ENCODE measurements at regions not wholly inside any gene's neighbourhood (a gene's known extent, or its start where the extent isn't known, plus 50 kb on each side); places are given as distances from the start of the nearest gene placed in this dataset.

DNA sequence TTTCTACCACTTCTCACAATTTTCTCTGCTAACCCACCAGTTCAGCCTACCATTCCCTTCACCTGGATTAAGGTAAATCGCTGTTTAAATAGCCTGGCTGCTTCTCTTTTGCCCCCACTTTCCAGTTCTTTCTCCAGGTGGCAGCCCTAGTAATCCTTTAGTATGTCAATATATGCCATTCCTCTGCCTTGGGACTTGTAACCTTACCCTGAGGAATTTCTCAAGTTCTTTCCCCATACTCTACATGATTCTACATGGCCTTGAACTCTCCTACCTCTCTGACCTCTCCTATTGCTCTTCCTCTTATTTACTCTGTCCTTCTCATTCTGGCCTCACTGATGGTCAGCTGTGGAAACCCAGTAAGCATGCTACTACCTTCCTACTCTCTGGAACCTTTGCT, 546.0 kb downstream of the PLA2G4A start:
- Histone ChIP-seq H3K36me3 (ENCODE audit: insufficient read depth, low read length) (no peaks in the 10 kb centered on the region), H3K9me3 (ENCODE audit: low read length) (no peaks in the 10 kb centered on the region), H3K79me2 (ENCODE audit: insufficient read depth, low read depth, low read length) (no peaks in the 10 kb centered on the region), H3K4me3 (ENCODE audit: low read depth, low read length, poor library complexity, severe bottlenecking) (no peak overlapping the region), H3K4me1 (ENCODE audit: insufficient read depth, low read length, poor library complexity, severe bottlenecking) (no peaks in the 10 kb centered on the region), H4K20me1 (ENCODE audit: insufficient read depth, low read length) (no peaks in the 10 kb centered on the region), H2AFZ (ENCODE audit: low read length) (no peak overlapping the region), H3K9me2 (ENCODE audit: insufficient read depth, low read length) (no peaks in the 10 kb centered on the region), H3K4me2 (ENCODE audit: low read length) (no peak overlapping the region), H3K27ac (ENCODE audit: low read depth, low read length, poor library complexity, severe bottlenecking) (no peak overlapping the region)
- CTCF ChIA-PET (ENCODE audit: unreplicated experiment) = no interaction called here
- POLR2A ChIA-PET = no interaction called here
- intact Hi-C loops (cut with micrococcal nuclease; ENCODE audit: unreplicated experiment) = no loop called here
- TF ChIP-seq EZH2phosphoT487 (IDR thresholded peaks at IDR 0.05; ENCODE audit: borderline replicate concordance, low read depth, low read length) = no peak
- TF ChIP-seq, protein P1, sequence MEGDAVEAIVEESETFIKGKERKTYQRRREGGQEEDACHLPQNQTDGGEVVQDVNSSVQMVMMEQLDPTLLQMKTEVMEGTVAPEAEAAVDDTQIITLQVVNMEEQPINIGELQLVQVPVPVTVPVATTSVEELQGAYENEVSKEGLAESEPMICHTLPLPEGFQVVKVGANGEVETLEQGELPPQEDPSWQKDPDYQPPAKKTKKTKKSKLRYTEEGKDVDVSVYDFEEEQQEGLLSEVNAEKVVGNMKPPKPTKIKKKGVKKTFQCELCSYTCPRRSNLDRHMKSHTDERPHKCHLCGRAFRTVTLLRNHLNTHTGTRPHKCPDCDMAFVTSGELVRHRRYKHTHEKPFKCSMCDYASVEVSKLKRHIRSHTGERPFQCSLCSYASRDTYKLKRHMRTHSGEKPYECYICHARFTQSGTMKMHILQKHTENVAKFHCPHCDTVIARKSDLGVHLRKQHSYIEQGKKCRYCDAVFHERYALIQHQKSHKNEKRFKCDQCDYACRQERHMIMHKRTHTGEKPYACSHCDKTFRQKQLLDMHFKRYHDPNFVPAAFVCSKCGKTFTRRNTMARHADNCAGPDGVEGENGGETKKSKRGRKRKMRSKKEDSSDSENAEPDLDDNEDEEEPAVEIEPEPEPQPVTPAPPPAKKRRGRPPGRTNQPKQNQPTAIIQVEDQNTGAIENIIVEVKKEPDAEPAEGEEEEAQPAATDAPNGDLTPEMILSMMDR (conservative IDR thresholded peaks at IDR 0.05; ENCODE audit: low read length) = no peak
- no TSS peak for BruUV-seq (replicated peaks)
- no peak for DNase-seq (ENCODE audit: low spot score)

DNA sequence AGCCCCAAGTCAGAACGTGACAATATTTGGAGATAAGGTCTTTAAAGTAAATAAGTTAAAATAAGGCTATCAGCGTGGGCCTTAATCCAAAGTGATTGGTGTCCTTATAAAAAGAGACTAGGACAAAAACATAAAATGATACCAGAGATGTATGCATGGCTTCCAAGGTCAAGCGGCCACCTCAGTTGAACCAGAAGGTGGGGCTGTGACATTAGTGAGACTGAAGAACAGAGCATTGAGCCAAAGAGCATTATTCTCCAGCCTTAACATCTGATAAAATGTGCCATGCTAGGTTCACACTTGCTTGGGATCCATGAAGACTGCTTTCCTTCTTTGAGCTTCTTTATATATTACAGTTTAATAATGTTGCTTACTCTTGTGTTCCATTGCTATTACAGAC, 554.6 kb downstream of the PLA2G4A start:
- no TSS peak for BruUV-seq (replicated peaks)
- Histone ChIP-seq H3K36me3 (ENCODE audit: insufficient read depth, low read length) (no peaks in the 10 kb centered on the region), H2AFZ (ENCODE audit: low read length) (no peak overlapping the region), H3K9me3 (ENCODE audit: low read length) (no peaks in the 10 kb centered on the region), H3K4me2 (ENCODE audit: low read length) (no peak overlapping the region), H3K27ac (ENCODE audit: low read depth, low read length, poor library complexity, severe bottlenecking) (no peak overlapping the region), H4K20me1 (ENCODE audit: insufficient read depth, low read length) (no peaks in the 10 kb centered on the region), H3K9me2 (ENCODE audit: insufficient read depth, low read length) (no peaks in the 10 kb centered on the region), H3K4me3 (ENCODE audit: low read depth, low read length, poor library complexity, severe bottlenecking) (no peak overlapping the region), H3K4me1 (ENCODE audit: insufficient read depth, low read length, poor library complexity, severe bottlenecking) (no peaks in the 10 kb centered on the region), H3K79me2 (ENCODE audit: insufficient read depth, low read depth, low read length) (no peaks in the 10 kb centered on the region)
- intact Hi-C loops (cut with micrococcal nuclease; ENCODE audit: unreplicated experiment) = no loop called here
- POLR2A ChIA-PET = interaction anchor here (0.6 kb wide), 1 partner anchor 889 kb away, joined by 5 read pairs; no protein-coding TSS in a partner anchor
- no peak for DNase-seq (ENCODE audit: low spot score)
- CTCF ChIA-PET (ENCODE audit: unreplicated experiment) = no interaction called here
- TF ChIP-seq, protein P1 (conservative IDR thresholded peaks at IDR 0.05; ENCODE audit: low read length) = peak; percentile 29; the same call in 1 of the 2 replicates
- TF ChIP-seq EZH2phosphoT487 (IDR thresholded peaks at IDR 0.05; ENCODE audit: borderline replicate concordance, low read depth, low read length) = no peak

DNA sequence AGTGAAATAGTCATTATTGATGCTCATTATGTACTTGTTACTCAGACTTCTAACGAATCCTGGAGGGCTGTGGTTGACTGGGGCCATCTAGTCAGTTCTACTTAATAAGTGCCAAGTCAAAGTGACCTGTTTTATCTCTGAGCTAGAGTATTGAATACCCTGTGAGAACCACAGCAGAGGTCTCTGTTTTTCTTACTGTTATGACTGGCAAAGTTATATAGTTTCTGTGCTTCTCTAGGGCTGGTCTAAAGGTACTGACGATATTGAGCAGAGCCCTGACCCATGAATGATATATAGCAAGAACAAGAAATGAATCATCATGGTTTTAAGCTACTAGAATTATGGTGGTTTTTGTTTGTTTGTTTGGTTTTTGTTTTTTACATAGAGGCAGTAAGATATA, 555.8 kb downstream of the PLA2G4A start:
- Histone ChIP-seq H3K36me3 (ENCODE audit: insufficient read depth, low read length) (no peaks in the 10 kb centered on the region), H3K27ac (ENCODE audit: low read depth, low read length, poor library complexity, severe bottlenecking) (no peak overlapping the region), H2AFZ (ENCODE audit: low read length) (no peak overlapping the region), H3K79me2 (ENCODE audit: insufficient read depth, low read depth, low read length) (no peaks in the 10 kb centered on the region), H3K4me1 (ENCODE audit: insufficient read depth, low read length, poor library complexity, severe bottlenecking) (no peaks in the 10 kb centered on the region), H3K4me2 (ENCODE audit: low read length) (no peak overlapping the region), H3K9me3 (ENCODE audit: low read length) (no peaks in the 10 kb centered on the region), H3K9me2 (ENCODE audit: insufficient read depth, low read length) (no peaks in the 10 kb centered on the region), H4K20me1 (ENCODE audit: insufficient read depth, low read length) (no peaks in the 10 kb centered on the region), H3K4me3 (ENCODE audit: low read depth, low read length, poor library complexity, severe bottlenecking) (no peak overlapping the region)
- no TSS peak for BruUV-seq (replicated peaks)
- intact Hi-C loops (cut with micrococcal nuclease; ENCODE audit: unreplicated experiment) = no loop called here
- TF ChIP-seq EZH2phosphoT487 (IDR thresholded peaks at IDR 0.05; ENCODE audit: borderline replicate concordance, low read depth, low read length) = no peak
- TF ChIP-seq, protein P1 (conservative IDR thresholded peaks at IDR 0.05; ENCODE audit: low read length) = no peak
- no peak for DNase-seq (ENCODE audit: low spot score)
- ChIA-PET CTCF (ENCODE audit: unreplicated experiment) (no interaction called here), POLR2A (no interaction called here)

Data from OCI-LY7 (cell line).